ENCODE measurements at regions not wholly inside any gene's neighbourhood (a gene's known extent, or its start where the extent isn't known, plus 50 kb on each side); places are given as distances from the start of the nearest gene placed in this dataset.

- no peak for TF ChIP-seq POLR2AphosphoS5 (IDR thresholded peaks at IDR 0.05)
- TF ChIP-seq, protein P1, sequence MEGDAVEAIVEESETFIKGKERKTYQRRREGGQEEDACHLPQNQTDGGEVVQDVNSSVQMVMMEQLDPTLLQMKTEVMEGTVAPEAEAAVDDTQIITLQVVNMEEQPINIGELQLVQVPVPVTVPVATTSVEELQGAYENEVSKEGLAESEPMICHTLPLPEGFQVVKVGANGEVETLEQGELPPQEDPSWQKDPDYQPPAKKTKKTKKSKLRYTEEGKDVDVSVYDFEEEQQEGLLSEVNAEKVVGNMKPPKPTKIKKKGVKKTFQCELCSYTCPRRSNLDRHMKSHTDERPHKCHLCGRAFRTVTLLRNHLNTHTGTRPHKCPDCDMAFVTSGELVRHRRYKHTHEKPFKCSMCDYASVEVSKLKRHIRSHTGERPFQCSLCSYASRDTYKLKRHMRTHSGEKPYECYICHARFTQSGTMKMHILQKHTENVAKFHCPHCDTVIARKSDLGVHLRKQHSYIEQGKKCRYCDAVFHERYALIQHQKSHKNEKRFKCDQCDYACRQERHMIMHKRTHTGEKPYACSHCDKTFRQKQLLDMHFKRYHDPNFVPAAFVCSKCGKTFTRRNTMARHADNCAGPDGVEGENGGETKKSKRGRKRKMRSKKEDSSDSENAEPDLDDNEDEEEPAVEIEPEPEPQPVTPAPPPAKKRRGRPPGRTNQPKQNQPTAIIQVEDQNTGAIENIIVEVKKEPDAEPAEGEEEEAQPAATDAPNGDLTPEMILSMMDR (IDR thresholded peaks at IDR 0.05 in 8 of 11, conservative IDR thresholded peaks at IDR 0.05 in 3 of 11) = no peak
- no peak for TF ChIP-seq POLR2A (IDR thresholded peaks at IDR 0.05)
These were observed 436.8 kb downstream of the OMA1 start for GRCh38 chr1:58109646-58110200.

Measured in spleen (tissue), 7 donors.